Esophagus squamous epithelium (tissue), 5 donors: ENCODE measurements at regions not wholly inside any gene's neighbourhood (a gene's known extent, or its start where the extent isn't known, plus 50 kb on each side); places are given as distances from the start of the nearest gene placed in this dataset.

Experiments
- DNase-seq: peaks from one replicate; lab custom pipeline; 2025; lab: John Stamatoyannopoulos, UW
- H3K27ac ChIP-seq, 4 donors: fragments of 200-600 bp; sonication (generic); one replicate each; pipeline ENCODE4 v1.5.1; 2016 to 2019; ENCODE audit warnings: mild to moderate bottlenecking in 1 of 4
- H3K27me3 ChIP-seq, 4 donors: fragments of 200-600 bp; sonication (generic); 1 replicate in 3 of 4; 2 replicates in 1 of 4; pipeline versions ENCODE4 v1.5.1 to v1.6.0; 2017 to 2021; ENCODE audit warnings: antibody characterized with exemption in 1 of 4
- H3K36me3 ChIP-seq, 3 donors: fragments of 200-600 bp; sonication (generic); one replicate each; pipeline ENCODE4 v1.5.1; 2016 to 2019
- H3K4me1 ChIP-seq, 3 donors: fragments of 200-600 bp; sonication (generic); one replicate each; pipeline ENCODE4 v1.5.1; 2017 to 2019
- H3K4me3 ChIP-seq, 4 donors: fragments of 200-600 bp; sonication (generic); 1 replicate in 3 of 4; 2 replicates in 1 of 4; pipeline ENCODE4 v1.5.1; 2016 to 2019; ENCODE audit warnings: mild to moderate bottlenecking in 2 of 4, moderate library complexity in 1 of 4
- H3K9me3 ChIP-seq, 3 donors: fragments of 200-600 bp; sonication (generic); one replicate each; pipeline ENCODE4 v1.5.1; 2016 to 2019
- CTCF ChIP-seq, 6 experiments: fragments of 450-650 bp in 4 of 6; fragments of 200-600 bp in 2 of 6; sonication (generic) in 2 of 6; IDR thresholded peaks; one replicate each; pipeline ENCODE4 v1.5.1; 2016 to 2019; ENCODE audit warnings: antibody characterized with exemption in 6 of 6, mild to moderate bottlenecking in 4 of 6, moderate library complexity in 4 of 6
- POLR2A ChIP-seq, 4 donors: fragments of 450-650 bp; IDR thresholded peaks; one replicate each; pipeline ENCODE4 v1.6.1; 2017; ENCODE audit warnings: antibody characterized with exemption in 4 of 4, mild to moderate bottlenecking in 4 of 4, moderate library complexity in 3 of 4
- WGBS, 2 donors: methylation state at CpG; one replicate each; pipeline ENCODE4 v1.1.5; 2018; 5-methylcytosine and 5-hydroxymethylcytosine counted together
- intact Hi-C: fragments of 100-400 bp; cut with DNase I; formaldehyde crosslinking; loops from one replicate; pipeline ENCODE4 v1.15.0; 2022
- donor health status: DM: yes; HTN: yes; CAD: no.

- Histone ChIP-seq H3K27ac (no peak overlapping the region), H3K4me3 (no peak overlapping the region), H3K27me3 (peaks cover 0 to 81% (median 0%) of the 10 kb centered on the region in 4 donors), H3K9me3 (peaks cover 0 to 8% (median 0%) of the 10 kb centered on the region in 3 donors), H3K36me3 (no peaks in the 10 kb centered on the region), H3K4me1 (no peaks in the 10 kb centered on the region)
- DNase-seq, result no peak
- WGBS, 2 donors, result 66 to 72% methylated on average over 3 to 5 of the region's 11 CpGs
- TF ChIP-seq POLR2A (IDR thresholded peaks at IDR 0.05) (no peak), CTCF (IDR thresholded peaks at IDR 0.05) (no peak)
- intact Hi-C loops, result no loop called here
Measured at GRCh38 chr12:111250251-111250881, 118.5 kb downstream of the PHETA1 start.

GRCh38 chr12:111249757-111250156, 119.1 kb downstream of the PHETA1 start:
- H3K27me3 ChIP-seq, result peaks cover 0 to 76% (median 0%) of the 10 kb centered on the region in 4 donors
- 74 to 82% methylated on average over 6 of the region's 6 CpGs for WGBS, 2 donors
- intact Hi-C loops, result no loop called here
- H3K4me3 ChIP-seq, result no peak overlapping the region
- TF ChIP-seq POLR2A (IDR thresholded peaks at IDR 0.05), result no peak
- TF ChIP-seq CTCF (IDR thresholded peaks at IDR 0.05), result no peak
- peaks cover 0 to 12% (median 0%) of the 10 kb centered on the region in 3 donors for H3K9me3 ChIP-seq
- no peaks in the 10 kb centered on the region for H3K4me1 ChIP-seq
- H3K36me3 ChIP-seq, result no peaks in the 10 kb centered on the region
- H3K27ac ChIP-seq, result no peak overlapping the region
- DNase-seq, result no peak

GRCh38 chr12:111249018-111249370, 119.9 kb downstream of the PHETA1 start:
- no peaks in the 10 kb centered on the region for H3K36me3 ChIP-seq
- TF ChIP-seq CTCF (IDR thresholded peaks at IDR 0.05), result no peak
- TF ChIP-seq POLR2A (IDR thresholded peaks at IDR 0.05), result no peak
- WGBS, 2 donors, result 55 to 58% methylated on average over 7 to 9 of the region's 10 CpGs
- peaks cover 0 to 19% (median 0%) of the 10 kb centered on the region in 3 donors for H3K9me3 ChIP-seq
- no peaks in the 10 kb centered on the region for H3K4me1 ChIP-seq
- intact Hi-C loops, result no loop called here
- H3K27me3 ChIP-seq, result peaks cover 0 to 72% (median 0%) of the 10 kb centered on the region in 4 donors
- no peak for DNase-seq
- H3K4me3 ChIP-seq, result no peak overlapping the region
- no peak overlapping the region for H3K27ac ChIP-seq

- Histone ChIP-seq H3K4me1 (no peaks in the 10 kb centered on the region), H3K9me3 (peaks cover 0 to 25% (median 0%) of the 10 kb centered on the region in 3 donors), H3K27me3 (peaks cover 0 to 67% (median 0%) of the 10 kb centered on the region in 4 donors), H3K4me3 (no peak overlapping the region), H3K36me3 (no peaks in the 10 kb centered on the region), H3K27ac (no peak overlapping the region)
- TF ChIP-seq CTCF (IDR thresholded peaks at IDR 0.05) (no peak), POLR2A (IDR thresholded peaks at IDR 0.05) (no peak)
- 56% methylated on average over 9 of the region's 13 CpGs for WGBS, 2 donors
- no peak for DNase-seq
- intact Hi-C loops, result no loop called here
Measured at GRCh38 chr12:111248236-111249017, 120.5 kb downstream of the PHETA1 start.
